HG03064 (cell line): ENCODE measurements at regions not wholly inside any gene's neighbourhood (a gene's known extent, or its start where the extent isn't known, plus 50 kb on each side); places are given as distances from the start of the nearest gene placed in this dataset.

Experiments used
- ATAC-seq: cut with Tn5 transposase; IDR thresholded peaks from one replicate; pipeline ENCODE4 v1.9.1; 2021; ENCODE audit warnings: low read depth; ENCODE audit not compliant: unreplicated experiment

DNA sequence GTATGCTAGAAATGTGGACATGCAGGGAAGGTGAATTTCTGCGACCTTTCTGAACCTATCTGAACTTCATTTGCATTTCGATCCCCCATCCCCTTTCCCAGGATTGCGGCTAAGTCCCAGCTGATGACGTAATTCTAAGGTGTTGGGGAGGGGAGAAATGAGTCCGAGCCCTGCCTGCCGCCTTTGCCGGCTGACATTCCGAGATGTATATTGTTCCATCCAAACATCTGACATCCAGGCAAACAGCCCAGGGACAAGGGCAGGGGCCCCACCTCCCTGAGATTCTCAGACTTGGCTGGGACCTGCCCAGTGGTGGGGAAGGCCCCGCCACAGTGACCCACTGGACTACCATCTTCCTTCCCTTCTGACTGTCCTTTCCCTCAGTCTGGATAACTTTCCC is 494.6 kb downstream of the ENC1 start:
- no peak for ATAC-seq

GRCh38 chr5:74143721-74144330 is 496.7 kb downstream of the ENC1 start:
- ATAC-seq: no peak

DNA sequence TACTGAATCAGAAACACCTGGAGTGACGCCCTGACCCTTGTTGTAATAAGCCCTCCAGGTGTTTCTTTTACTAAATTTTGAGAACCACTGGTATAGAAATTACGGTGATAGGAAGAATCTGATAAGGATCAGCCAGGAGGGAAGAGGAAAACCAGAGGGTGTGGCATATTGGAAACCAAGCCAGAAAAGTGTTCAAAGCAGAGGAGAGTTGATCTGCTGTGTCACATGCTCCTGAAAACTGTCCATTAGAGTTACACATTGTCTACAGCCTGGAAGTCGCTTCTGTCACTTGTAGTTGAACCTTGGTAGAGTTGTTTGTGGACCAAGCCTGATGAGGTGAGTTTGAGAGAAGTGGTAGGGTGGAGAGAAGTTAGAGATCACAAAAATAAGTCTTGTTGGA is 497.4 kb downstream of the ENC1 start:
- ATAC-seq: no peak

DNA sequence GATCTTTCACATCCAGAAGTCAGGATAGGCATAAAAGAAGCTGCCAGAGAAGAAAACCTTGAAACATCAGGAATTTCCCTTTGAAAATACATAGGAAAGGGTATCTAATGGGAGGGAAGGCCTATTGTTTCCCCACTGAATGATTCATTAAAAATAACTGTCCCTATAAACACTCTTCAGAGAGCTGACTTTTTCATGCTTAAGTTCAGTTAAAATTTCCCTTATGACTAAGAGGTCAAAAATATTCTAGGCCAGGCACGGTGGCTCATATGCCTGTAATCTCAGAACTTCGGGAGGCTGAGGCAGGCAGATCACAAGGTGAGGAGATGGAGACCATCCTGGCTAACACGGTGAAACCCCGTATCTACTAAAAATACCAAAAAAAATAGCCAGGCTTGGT is 499.5 kb downstream of the ENC1 start:
- ATAC-seq: no peak

DNA sequence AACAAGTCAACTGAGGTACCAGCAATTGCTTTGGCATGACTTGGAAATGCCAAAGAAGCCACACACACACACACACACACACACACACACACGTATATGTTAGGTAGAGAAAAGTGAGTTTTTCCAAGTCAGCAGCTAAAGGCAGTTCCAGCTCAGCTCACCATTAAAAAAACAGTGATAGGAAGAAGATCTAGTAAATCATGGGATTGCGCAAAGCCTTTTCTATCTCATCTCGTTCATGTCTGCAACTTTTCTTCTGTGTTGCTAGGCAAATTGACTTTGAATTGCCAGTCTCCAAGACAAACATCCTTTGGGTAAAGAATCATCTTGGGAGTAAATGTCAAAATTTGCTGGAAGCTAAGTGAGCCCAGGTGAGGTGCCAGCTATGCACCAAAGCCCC is 500.1 kb downstream of the ENC1 start:
- no peak for ATAC-seq

GRCh38 chr5:74139589-74139988 is 500.9 kb downstream of the ENC1 start:
- no peak for ATAC-seq

DNA sequence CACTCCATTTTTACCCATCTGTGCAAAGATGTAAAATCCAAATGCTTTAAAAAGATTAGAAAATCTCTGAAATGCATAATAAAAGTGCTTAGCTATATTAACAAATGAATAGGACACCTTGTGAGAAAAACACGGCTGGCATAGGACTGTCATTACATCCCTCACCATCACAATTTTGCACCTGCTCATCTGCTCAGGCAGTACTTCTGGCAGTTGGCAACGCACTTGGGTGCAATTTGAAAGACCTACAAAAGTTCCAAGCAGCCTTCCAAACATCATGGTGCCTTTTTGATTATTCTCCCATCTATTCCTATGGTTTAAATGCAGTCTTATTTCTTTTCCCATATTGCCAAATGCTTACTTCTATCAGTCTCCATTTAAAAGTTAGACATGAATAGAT is 501.8 kb downstream of the ENC1 start:
- ATAC-seq: no peak

DNA sequence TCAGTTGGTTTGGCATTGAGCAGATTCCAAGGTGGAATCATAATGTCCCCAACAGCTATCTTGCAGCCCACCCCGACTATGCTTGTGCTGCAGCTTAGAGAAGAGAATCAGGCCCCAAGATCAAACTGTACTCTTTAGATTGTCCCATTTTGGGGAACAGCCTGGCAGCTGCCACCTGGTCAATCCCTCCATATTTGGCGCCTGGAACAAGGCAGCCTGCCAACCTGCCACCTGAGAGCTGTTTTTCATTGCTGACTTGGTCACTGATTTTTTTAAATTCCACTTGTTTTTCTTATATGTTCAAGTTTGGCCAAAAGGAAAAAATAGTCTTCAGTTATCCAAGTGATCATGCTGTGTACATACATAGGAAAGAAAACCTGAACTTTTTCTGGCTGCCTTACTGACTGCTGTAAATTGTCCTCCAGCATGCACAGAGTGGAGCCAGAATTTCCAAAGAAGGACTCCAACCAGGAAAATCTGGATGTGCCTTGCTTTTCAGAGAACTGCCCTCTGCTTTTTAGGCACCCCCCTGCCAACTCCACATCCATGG is 504.2 kb downstream of the ENC1 start:
- ATAC-seq: no peak

DNA sequence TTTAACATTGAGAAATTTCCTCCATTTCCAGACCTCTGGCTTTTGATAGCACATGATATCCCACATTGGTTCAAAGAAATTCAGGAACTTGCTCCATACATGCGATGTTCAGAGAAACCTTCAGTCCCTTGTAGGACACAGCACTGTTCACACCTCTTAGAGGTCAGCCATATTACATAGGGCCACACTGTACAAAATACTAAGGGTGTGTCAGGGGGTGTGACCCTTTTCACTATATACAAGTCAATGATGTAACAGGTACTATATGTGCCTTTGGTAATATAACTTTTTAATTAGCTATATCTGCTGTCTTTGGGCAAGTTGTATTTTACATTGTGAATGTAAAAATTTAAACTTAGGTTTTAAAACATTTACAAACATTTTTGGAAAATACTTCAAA is 505.5 kb downstream of the ENC1 start:
- ATAC-seq: no peak

DNA sequence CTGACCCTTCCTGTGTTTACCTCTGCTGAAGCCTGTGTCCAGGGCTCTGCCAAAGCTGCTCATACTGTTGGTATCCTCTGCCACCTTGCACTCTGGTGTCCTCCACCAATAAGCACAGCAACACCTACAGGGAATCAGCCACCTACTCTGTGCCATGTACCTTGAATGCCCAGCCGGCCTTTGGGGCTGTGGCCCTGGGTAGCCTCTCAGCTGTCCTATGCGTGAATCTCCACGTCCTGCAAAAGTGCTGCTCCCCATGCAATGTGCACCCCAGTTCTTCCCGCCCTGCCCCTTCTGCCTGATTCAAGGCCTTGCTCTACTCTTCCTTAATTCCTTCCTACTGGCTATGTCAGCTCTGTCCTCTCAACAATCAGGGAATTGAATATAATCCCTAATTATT is 506.5 kb downstream of the ARHGEF28 start:
- ATAC-seq: no peak

- ATAC-seq: no peak
These were observed 505.3 kb downstream of the ARHGEF28 start for GRCh38 chr5:74131250-74131649.

- no peak for ATAC-seq
These were observed 504.3 kb downstream of the ARHGEF28 start for GRCh38 chr5:74130155-74130897.

- ATAC-seq: no peak
These were observed 501.7 kb downstream of the ARHGEF28 start for GRCh38 chr5:74127381-74128320.

DNA sequence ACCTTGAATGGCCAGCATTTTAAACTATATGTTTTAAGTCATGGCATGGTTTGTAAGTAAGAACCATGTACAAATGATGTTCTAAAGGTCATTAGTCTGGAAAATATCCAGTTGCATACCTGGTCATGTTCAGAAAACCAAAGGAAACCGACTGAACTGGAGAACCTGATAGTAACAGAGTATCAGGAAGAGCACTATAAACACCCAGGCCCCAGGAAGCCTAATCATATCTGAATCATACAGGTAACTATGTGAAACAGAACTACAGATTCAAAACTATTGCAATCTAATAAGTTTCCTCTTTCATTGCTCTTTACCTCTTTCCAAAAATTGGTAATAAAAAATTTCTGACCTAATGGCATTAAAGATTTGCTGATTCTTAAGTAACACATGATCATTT is 500.3 kb downstream of the ARHGEF28 start:
- no peak for ATAC-seq

DNA sequence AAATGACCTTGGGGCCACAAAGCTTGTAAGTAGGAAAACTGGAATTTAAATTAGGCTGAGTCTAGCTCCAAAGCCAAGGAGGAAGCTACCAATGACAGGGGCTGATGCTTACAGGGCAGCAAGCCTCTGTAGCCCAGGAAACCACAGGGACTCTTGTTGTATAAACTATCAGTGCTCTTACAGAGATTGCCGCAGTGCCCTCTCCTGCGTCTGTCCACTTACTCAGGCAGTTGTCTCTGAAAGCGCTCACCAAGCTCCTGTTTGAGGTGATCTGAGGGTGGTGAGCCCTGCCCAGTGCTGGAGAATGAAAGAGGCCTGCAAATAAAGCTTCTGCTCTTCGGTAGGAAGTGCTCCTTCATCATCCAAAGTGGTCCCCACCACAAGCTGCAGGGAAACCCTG is 498.8 kb downstream of the ARHGEF28 start:
- no peak for ATAC-seq

- ATAC-seq: no peak
These were observed 497.9 kb downstream of the ARHGEF28 start for GRCh38 chr5:74123929-74124328.

DNA sequence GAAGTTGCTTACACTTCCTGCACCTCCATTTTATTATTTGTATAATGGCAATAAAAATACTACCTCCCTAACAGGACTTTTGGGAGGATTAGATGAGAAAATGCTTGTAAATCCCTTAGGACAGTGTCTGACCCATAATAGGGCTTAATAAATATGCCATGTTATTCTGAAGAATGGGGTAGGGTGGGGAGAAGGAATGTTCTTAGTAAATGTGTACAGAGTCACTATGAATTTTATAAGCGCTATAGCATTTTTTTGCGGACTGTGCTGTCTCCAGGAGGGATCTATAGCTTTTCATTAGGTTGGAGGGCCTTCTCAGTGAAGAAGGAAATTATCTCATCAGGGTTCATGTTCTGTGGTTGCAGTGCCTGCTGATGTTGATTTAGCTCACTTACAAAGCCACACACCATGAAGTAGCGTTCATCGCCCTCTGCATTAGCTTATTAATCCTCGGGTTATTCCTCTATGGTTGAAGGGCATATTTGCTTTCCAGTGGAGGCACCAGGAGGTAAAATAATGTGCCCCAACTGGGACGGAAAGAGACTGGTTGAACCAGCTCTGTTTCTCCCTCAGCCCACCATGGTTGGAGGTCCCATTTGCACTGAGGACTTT is 497.1 kb downstream of the ARHGEF28 start:
- ATAC-seq: no peak

- ATAC-seq: no peak
These were observed 496.2 kb downstream of the ARHGEF28 start for GRCh38 chr5:74122175-74122574.

- no peak for ATAC-seq
These were observed 494.6 kb downstream of the ARHGEF28 start for GRCh38 chr5:74120585-74120984.

GRCh38 chr5:74118071-74118470 is 492.1 kb downstream of the ARHGEF28 start:
- ATAC-seq: no peak

- ATAC-seq: no peak
These were observed 491.0 kb downstream of the ARHGEF28 start for GRCh38 chr5:74116984-74117383.
